GM12865 (cell line): ENCODE measurements at regions not wholly inside any gene's neighbourhood (a gene's known extent, or its start where the extent isn't known, plus 50 kb on each side); places are given as distances from the start of the nearest gene placed in this dataset.
"Not testable (repeated sequence)": the region's sequence is repeated elsewhere in the genome, so short reads cannot be mapped to it uniquely, and the experiment has no call there.

Experiments used
- DNase-seq: peaks from one replicate; pipeline ENCODE4 v3.0.0; 2010; ENCODE audit warnings: low read depth
- H3K4me3 ChIP-seq: 2 replicates; pipeline ENCODE4 v1.5.1; 2011; ENCODE audit warnings: mild to moderate bottlenecking, low read depth, low read length, control low read depth
- TF ChIP-seq, protein P1 (sequence below): IDR thresholded peaks from 2 replicates; pipeline ENCODE4 v1.5.1; 2011; ENCODE audit warnings: low read length, control low read depth, low read depth, inconsistent platforms; ENCODE audit not compliant: insufficient read depth; ENCODE audit errors: missing control alignments

DNA sequence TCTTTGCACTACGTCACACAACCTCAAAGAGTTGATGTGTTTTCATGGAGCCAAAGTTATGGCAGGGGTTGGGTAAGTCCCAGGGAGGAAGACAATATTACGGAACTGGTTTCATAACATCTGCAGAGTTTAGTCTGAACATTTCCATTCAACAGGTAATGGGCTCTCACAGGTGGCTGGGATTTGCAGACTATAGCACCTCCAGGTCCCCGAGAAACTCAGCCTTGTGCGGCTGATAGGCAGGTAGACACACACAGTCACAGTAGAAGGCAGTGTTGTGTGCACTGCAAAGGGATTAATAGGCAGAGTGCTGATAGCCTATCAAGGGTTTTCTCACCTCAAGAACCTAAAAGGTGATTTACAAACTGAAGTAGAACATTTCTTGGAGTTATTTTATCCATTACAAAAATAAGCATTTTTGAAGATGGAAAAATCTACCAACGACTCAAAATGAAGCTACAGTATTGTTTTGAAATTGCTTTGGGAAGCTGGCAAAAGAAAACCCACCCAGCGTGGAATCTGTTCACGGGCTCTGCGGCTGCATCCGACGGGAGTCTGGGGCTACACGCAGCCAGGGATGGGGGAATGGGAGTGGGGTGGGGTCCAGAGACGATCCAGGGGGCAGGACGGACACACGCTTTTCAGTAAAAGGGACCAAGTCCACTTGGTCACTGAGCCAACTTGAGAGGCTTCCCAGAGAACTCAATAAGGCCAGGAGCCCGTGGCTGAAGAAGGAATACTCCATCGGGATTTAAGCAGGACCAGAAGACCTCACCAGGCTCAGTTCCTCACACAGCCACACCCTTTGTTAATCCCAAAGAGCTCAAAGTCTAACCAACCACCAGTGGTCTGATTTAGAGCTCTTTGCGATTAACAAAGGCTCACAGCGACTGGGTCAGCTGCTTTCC is 82.9 kb downstream of the CHRNA1 start:
- TF ChIP-seq, protein P1, sequence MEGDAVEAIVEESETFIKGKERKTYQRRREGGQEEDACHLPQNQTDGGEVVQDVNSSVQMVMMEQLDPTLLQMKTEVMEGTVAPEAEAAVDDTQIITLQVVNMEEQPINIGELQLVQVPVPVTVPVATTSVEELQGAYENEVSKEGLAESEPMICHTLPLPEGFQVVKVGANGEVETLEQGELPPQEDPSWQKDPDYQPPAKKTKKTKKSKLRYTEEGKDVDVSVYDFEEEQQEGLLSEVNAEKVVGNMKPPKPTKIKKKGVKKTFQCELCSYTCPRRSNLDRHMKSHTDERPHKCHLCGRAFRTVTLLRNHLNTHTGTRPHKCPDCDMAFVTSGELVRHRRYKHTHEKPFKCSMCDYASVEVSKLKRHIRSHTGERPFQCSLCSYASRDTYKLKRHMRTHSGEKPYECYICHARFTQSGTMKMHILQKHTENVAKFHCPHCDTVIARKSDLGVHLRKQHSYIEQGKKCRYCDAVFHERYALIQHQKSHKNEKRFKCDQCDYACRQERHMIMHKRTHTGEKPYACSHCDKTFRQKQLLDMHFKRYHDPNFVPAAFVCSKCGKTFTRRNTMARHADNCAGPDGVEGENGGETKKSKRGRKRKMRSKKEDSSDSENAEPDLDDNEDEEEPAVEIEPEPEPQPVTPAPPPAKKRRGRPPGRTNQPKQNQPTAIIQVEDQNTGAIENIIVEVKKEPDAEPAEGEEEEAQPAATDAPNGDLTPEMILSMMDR: no peak
- peak overlapping the region; percentile 82 for H3K4me3 ChIP-seq
- no peak for DNase-seq

DNA sequence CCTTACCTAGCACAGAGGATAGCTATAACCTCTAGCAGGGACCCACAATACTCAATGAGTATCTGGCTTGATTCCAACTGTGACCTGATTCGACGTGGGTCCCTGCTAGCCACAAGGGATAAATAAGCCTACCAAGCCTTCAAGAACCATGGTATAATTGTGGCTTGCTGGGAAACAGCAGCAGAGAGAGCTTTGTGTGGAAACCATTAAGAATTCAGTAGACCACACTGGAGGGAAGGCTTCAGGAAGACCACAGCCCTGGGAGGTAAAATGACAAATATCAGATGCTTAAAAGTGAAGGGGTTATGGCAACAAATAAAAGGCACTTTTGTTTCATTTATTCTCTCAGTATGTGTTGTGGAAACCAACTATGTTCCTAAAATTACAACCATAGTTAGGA is 82.6 kb upstream of the WIPF1 start:
- H3K4me3 ChIP-seq: no peak overlapping the region
- DNase-seq: no peak
- TF ChIP-seq, protein P1: no peak

DNA sequence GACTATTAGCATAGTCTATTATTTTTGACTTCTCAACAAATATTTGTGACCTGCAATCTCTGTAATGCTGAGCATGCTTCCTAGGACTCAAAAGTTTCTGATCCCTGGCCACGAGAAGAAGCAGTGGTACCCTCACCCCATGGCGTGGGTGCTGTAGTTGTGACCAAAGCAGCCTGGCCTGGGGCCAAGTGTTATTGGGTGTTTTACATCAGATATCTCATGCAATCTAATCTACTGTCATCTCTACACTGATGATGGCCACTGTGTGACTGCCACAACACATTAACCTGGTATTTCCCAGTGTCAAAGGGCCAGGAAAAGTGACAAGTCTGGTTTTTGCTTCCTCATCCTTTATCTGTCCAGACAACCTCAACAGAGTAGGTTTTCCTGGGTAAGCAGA is 80.8 kb upstream of the WIPF1 start:
- no peak for DNase-seq
- TF ChIP-seq, protein P1: no peak
- no peak overlapping the region for H3K4me3 ChIP-seq

DNA sequence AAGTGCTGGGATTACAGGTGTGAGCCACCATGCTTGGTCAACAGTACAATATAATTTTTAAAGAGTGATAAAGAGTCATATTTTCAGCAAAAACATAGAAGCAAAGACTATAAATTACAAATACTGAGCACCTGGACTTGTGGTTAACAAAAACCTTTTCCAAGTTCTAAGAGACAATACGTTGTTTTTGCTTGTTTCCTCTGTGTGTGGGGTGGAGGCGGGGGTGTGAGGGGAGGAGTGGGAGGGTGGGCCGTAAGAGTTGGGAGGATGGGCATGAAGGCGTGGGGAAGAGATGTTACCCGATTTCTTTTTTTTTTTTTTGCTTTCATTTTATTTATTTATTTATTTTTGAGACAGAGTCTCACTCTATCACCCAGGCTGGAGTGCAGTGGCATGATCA is 78.0 kb upstream of the WIPF1 start:
- DNase-seq: no peak
- TF ChIP-seq, protein P1: no peak
- no peak overlapping the region for H3K4me3 ChIP-seq

DNA sequence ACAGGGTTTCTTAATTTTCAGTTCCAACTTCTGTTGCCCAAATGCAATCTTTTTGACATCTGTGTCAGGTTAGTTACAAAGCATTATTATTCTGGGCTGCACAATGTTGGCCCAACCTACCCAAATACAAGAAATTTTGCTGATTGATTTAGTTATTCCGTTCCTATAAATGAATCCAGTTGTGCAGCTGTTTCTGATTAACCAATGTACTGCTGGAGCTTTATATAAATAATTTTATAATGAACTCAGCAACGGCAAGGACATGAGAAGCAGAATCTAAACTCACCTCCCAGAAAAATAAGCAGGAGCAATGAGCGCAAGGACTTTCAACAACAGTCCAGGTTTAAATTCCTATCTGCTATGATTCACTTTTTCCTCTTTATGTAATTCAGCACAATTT is 76.3 kb upstream of the WIPF1 start:
- H3K4me3 ChIP-seq: no peak overlapping the region
- no peak for DNase-seq
- TF ChIP-seq, protein P1: no peak

DNA sequence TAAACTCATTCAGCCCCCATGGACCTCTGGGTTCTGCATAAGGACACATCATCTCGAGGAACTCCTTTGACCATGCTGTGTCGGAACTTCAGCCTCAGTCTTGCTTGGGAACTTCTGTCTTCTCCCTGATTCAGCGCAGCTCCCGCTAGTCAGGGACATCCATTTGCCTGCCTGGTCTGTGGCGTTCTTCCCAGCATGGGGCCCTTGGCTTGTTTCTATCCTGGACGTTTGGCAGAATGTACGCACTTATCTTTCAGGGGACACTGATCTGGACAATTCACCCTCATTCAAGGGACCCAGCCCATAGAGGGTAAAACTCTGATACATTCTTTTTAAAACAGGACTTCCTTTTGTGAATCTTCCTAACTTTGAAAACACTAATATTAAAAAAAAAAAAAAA is 75.8 kb upstream of the WIPF1 start:
- TF ChIP-seq, protein P1: no peak
- H3K4me3 ChIP-seq: no peak overlapping the region
- no peak for DNase-seq

DNA sequence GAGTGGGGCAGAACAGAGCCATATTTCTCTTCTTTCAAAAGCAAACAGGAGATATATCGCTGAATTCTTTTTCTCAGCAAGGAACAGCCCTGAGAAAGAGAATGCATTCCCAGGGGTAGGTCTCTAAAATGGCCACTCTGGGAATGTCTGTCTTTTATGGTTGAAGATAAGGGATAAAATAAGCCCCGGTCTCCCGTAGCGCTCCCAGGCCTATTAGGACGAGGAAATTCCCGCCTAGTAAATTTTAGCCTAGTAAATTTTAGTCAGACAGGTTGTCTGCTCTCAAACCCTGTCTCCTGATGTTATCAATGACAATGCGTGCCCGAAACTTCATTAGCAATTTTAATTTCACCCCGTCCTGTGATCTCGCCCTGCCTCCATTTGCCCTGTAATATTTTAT is 73.9 kb upstream of the WIPF1 start:
- DNase-seq: not testable (repeated sequence)

More for the DNA sequence above, 73.9 kb upstream of the WIPF1 start:
- H3K4me3 ChIP-seq: not testable (repeated sequence)
